ENCODE measurements at regions not wholly inside any gene's neighbourhood (a gene's known extent, or its start where the extent isn't known, plus 50 kb on each side); places are given as distances from the start of the nearest gene placed in this dataset.

DNA sequence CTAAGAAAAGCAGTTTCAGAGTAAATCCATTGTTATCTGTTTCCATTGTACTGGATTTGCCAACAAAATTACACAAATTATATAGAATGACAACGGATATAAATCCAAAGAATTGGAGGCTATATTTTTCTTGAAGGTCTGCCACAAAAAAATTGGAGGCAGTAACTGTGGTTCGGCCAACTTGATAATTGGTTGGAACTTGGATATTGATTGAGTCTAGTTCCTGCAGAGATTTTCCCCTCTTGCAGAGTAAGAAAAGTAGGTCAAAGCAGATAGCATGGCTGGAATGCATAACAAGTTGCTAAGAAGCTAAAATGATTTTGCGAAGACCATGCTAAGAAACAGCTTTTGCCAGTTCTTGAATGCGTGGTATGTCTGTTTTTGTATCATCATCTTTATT is 269.6 kb upstream of the CFAP20DC start:
- Histone ChIP-seq H3K27me3 (ENCODE audit: control insufficient read depth in 3 of 3, insufficient read depth in 3 of 3, low read length in 3 of 3) (no peaks in the 10 kb centered on the region), H3K9me3 (ENCODE audit: control insufficient read depth in 3 of 3, low read length in 3 of 3) (no peaks in the 10 kb centered on the region)

GRCh38 chr3:59318881-59319280 is 269.1 kb upstream of the CFAP20DC start:
- Histone ChIP-seq H3K9me3 (ENCODE audit: control insufficient read depth in 3 of 3, low read length in 3 of 3) (no peaks in the 10 kb centered on the region), H3K27ac (ENCODE audit: low read depth, low read length) (no peak overlapping the region), H3K4me1 (ENCODE audit: control insufficient read depth in 3 of 3, insufficient read depth in 3 of 3, low read length in 3 of 3) (no peaks in the 10 kb centered on the region), H3K4me3 (ENCODE audit: low read length in 3 of 3) (no peak overlapping the region), H3K27me3 (ENCODE audit: control insufficient read depth in 3 of 3, insufficient read depth in 3 of 3, low read length in 3 of 3) (no peaks in the 10 kb centered on the region), H3K9ac (ENCODE audit: low read depth in 1 of 3, low read length in 3 of 3) (no peak overlapping the region), H3K36me3 (ENCODE audit: control insufficient read depth in 3 of 3, insufficient read depth in 3 of 3, low read length in 3 of 3) (no peaks in the 10 kb centered on the region)

More for the DNA sequence above, 269.6 kb upstream of the CFAP20DC start:
- no peak overlapping the region for H3K4me3 ChIP-seq (ENCODE audit: low read length in 3 of 3)
- no peaks in the 10 kb centered on the region for H3K36me3 ChIP-seq (ENCODE audit: control insufficient read depth in 3 of 3, insufficient read depth in 3 of 3, low read length in 3 of 3)
- H3K9ac ChIP-seq (ENCODE audit: low read depth in 1 of 3, low read length in 3 of 3), result no peak overlapping the region
- no peaks in the 10 kb centered on the region for H3K4me1 ChIP-seq (ENCODE audit: control insufficient read depth in 3 of 3, insufficient read depth in 3 of 3, low read length in 3 of 3)
- H3K27ac ChIP-seq (ENCODE audit: low read depth, low read length), result no peak overlapping the region

DNA sequence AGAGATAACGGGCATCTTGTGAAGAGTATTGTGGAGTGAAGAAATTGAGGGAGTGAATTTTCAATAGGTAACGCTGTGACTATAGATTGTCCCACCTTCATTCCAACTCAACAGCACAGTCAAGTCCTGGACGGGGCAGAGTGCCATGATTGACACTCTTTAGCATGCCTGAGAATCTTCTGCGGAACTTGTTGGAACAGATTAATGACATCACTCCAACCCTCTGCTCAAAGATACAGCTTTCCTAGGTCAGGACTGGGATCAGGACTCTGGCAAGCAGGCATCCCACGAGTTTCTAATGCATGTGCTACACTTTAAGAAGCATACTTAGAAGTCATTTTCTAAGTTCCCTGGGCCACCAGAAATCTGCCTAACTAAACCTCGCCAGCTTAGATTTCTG is 267.6 kb upstream of the CFAP20DC start:
- no peak overlapping the region for H3K27ac ChIP-seq (ENCODE audit: low read depth, low read length)
- no peaks in the 10 kb centered on the region for H3K27me3 ChIP-seq (ENCODE audit: control insufficient read depth in 3 of 3, insufficient read depth in 3 of 3, low read length in 3 of 3)
- H3K4me3 ChIP-seq (ENCODE audit: low read length in 3 of 3), result no peak overlapping the region
- no peak overlapping the region for H3K9ac ChIP-seq (ENCODE audit: low read depth in 1 of 3, low read length in 3 of 3)
- H3K9me3 ChIP-seq (ENCODE audit: control insufficient read depth in 3 of 3, low read length in 3 of 3), result no peaks in the 10 kb centered on the region
- H3K4me1 ChIP-seq (ENCODE audit: control insufficient read depth in 3 of 3, insufficient read depth in 3 of 3, low read length in 3 of 3), result no peaks in the 10 kb centered on the region
- H3K36me3 ChIP-seq (ENCODE audit: control insufficient read depth in 3 of 3, insufficient read depth in 3 of 3, low read length in 3 of 3), result no peaks in the 10 kb centered on the region

DNA sequence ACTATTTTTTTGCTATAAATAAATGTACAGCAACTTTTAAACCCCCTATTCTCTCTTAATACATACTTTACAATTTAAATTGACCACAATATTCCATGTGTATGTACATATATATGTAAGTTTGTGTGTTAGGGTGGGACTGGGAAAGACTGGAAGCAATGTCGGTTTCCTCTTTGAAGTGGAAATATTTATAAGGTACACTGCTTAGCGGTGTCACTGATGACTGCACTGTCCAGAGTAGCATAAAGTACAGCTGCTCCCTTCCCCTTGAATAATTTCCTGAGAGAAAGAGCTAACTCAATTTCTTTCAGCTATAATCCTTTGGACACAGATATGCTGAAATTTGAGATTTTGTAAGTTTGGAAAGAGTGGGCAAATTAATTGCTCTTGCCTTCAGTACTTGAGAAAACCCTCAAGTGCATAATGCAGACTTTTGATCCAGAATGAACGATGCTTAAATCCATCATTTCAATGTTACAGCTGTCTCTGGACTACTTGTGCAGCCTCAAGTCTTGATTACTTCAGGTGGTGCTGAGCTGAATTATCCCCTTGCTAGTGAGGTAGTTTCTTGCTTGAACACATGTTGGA is 267.0 kb upstream of the CFAP20DC start:
- Histone ChIP-seq H3K27ac (ENCODE audit: low read depth, low read length) (no peak overlapping the region), H3K4me1 (ENCODE audit: control insufficient read depth in 3 of 3, insufficient read depth in 3 of 3, low read length in 3 of 3) (no peaks in the 10 kb centered on the region), H3K9ac (ENCODE audit: low read depth in 1 of 3, low read length in 3 of 3) (no peak overlapping the region), H3K36me3 (ENCODE audit: control insufficient read depth in 3 of 3, insufficient read depth in 3 of 3, low read length in 3 of 3) (no peaks in the 10 kb centered on the region), H3K9me3 (ENCODE audit: control insufficient read depth in 3 of 3, low read length in 3 of 3) (no peaks in the 10 kb centered on the region), H3K27me3 (ENCODE audit: control insufficient read depth in 3 of 3, insufficient read depth in 3 of 3, low read length in 3 of 3) (no peaks in the 10 kb centered on the region), H3K4me3 (ENCODE audit: low read length in 3 of 3) (no peak overlapping the region)

GRCh38 chr3:59313365-59313764 is 263.5 kb upstream of the CFAP20DC start:
- H3K4me3 ChIP-seq (ENCODE audit: low read length in 3 of 3), result no peak overlapping the region
- H3K9me3 ChIP-seq (ENCODE audit: control insufficient read depth in 3 of 3, low read length in 3 of 3), result no peaks in the 10 kb centered on the region
- no peak overlapping the region for H3K27ac ChIP-seq (ENCODE audit: low read depth, low read length)
- no peak overlapping the region for H3K9ac ChIP-seq (ENCODE audit: low read depth in 1 of 3, low read length in 3 of 3)
- H3K36me3 ChIP-seq (ENCODE audit: control insufficient read depth in 3 of 3, insufficient read depth in 3 of 3, low read length in 3 of 3), result no peaks in the 10 kb centered on the region
- H3K4me1 ChIP-seq (ENCODE audit: control insufficient read depth in 3 of 3, insufficient read depth in 3 of 3, low read length in 3 of 3), result no peaks in the 10 kb centered on the region
- no peaks in the 10 kb centered on the region for H3K27me3 ChIP-seq (ENCODE audit: control insufficient read depth in 3 of 3, insufficient read depth in 3 of 3, low read length in 3 of 3)

GRCh38 chr3:59311231-59311630 is 261.4 kb upstream of the CFAP20DC start:
- no peaks in the 10 kb centered on the region for H3K36me3 ChIP-seq (ENCODE audit: control insufficient read depth in 3 of 3, insufficient read depth in 3 of 3, low read length in 3 of 3)
- no peak overlapping the region for H3K4me3 ChIP-seq (ENCODE audit: low read length in 3 of 3)
- no peaks in the 10 kb centered on the region for H3K4me1 ChIP-seq (ENCODE audit: control insufficient read depth in 3 of 3, insufficient read depth in 3 of 3, low read length in 3 of 3)
- no peak overlapping the region for H3K9ac ChIP-seq (ENCODE audit: low read depth in 1 of 3, low read length in 3 of 3)
- no peak overlapping the region for H3K27ac ChIP-seq (ENCODE audit: low read depth, low read length)
- no peaks in the 10 kb centered on the region for H3K27me3 ChIP-seq (ENCODE audit: control insufficient read depth in 3 of 3, insufficient read depth in 3 of 3, low read length in 3 of 3)
- H3K9me3 ChIP-seq (ENCODE audit: control insufficient read depth in 3 of 3, low read length in 3 of 3), result no peaks in the 10 kb centered on the region

- no peaks in the 10 kb centered on the region for H3K36me3 ChIP-seq (ENCODE audit: control insufficient read depth in 3 of 3, insufficient read depth in 3 of 3, low read length in 3 of 3)
- H3K9me3 ChIP-seq (ENCODE audit: control insufficient read depth in 3 of 3, low read length in 3 of 3), result no peaks in the 10 kb centered on the region
- H3K4me3 ChIP-seq (ENCODE audit: low read length in 3 of 3), result no peak overlapping the region
- no peaks in the 10 kb centered on the region for H3K4me1 ChIP-seq (ENCODE audit: control insufficient read depth in 3 of 3, insufficient read depth in 3 of 3, low read length in 3 of 3)
- no peaks in the 10 kb centered on the region for H3K27me3 ChIP-seq (ENCODE audit: control insufficient read depth in 3 of 3, insufficient read depth in 3 of 3, low read length in 3 of 3)
- no peak overlapping the region for H3K9ac ChIP-seq (ENCODE audit: low read depth in 1 of 3, low read length in 3 of 3)
- H3K27ac ChIP-seq (ENCODE audit: low read depth, low read length), result no peak overlapping the region
Observed at GRCh38 chr3:59310736-59311135, 260.9 kb upstream of the CFAP20DC start.

- Histone ChIP-seq H3K9me3 (ENCODE audit: control insufficient read depth in 3 of 3, low read length in 3 of 3) (no peaks in the 10 kb centered on the region), H3K4me1 (ENCODE audit: control insufficient read depth in 3 of 3, insufficient read depth in 3 of 3, low read length in 3 of 3) (no peaks in the 10 kb centered on the region), H3K9ac (ENCODE audit: low read depth in 1 of 3, low read length in 3 of 3) (no peak overlapping the region), H3K4me3 (ENCODE audit: low read length in 3 of 3) (no peak overlapping the region), H3K27me3 (ENCODE audit: control insufficient read depth in 3 of 3, insufficient read depth in 3 of 3, low read length in 3 of 3) (no peaks in the 10 kb centered on the region), H3K36me3 (ENCODE audit: control insufficient read depth in 3 of 3, insufficient read depth in 3 of 3, low read length in 3 of 3) (no peaks in the 10 kb centered on the region), H3K27ac (ENCODE audit: low read depth, low read length) (no peak overlapping the region)
Observed at GRCh38 chr3:59308684-59309083, 258.9 kb upstream of the CFAP20DC start.

GRCh38 chr3:59308001-59308400 is 258.2 kb upstream of the CFAP20DC start:
- Histone ChIP-seq H3K4me1 (ENCODE audit: control insufficient read depth in 3 of 3, insufficient read depth in 3 of 3, low read length in 3 of 3) (no peaks in the 10 kb centered on the region), H3K27ac (ENCODE audit: low read depth, low read length) (no peak overlapping the region), H3K9ac (ENCODE audit: low read depth in 1 of 3, low read length in 3 of 3) (no peak overlapping the region), H3K4me3 (ENCODE audit: low read length in 3 of 3) (no peak overlapping the region), H3K9me3 (ENCODE audit: control insufficient read depth in 3 of 3, low read length in 3 of 3) (no peaks in the 10 kb centered on the region), H3K36me3 (ENCODE audit: control insufficient read depth in 3 of 3, insufficient read depth in 3 of 3, low read length in 3 of 3) (no peaks in the 10 kb centered on the region), H3K27me3 (ENCODE audit: control insufficient read depth in 3 of 3, insufficient read depth in 3 of 3, low read length in 3 of 3) (no peaks in the 10 kb centered on the region)

DNA sequence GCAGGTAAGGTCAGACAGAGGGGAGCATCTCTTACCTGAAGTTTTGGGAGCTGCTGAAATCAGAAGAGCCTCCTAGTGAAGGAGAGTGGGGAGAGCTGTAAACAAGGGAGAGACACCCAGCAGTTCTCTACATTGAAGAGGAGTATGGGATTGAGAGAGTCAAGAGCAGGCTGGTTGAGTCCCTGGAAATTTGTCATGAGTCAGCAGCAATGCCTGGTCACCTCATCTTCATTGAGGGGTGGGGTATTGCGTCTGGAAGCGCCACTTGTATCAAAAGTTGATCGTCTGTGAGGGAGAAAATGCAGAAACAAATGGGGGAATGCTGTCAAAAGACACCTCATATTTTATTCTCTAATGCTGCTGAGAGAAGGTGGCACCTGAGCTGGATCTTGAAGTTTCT is 256.6 kb upstream of the CFAP20DC start:
- no peaks in the 10 kb centered on the region for H3K27me3 ChIP-seq (ENCODE audit: control insufficient read depth in 3 of 3, insufficient read depth in 3 of 3, low read length in 3 of 3)
- no peaks in the 10 kb centered on the region for H3K9me3 ChIP-seq (ENCODE audit: control insufficient read depth in 3 of 3, low read length in 3 of 3)

GRCh38 chr3:59304296-59304695 is 254.5 kb upstream of the CFAP20DC start:
- Histone ChIP-seq H3K4me3 (ENCODE audit: low read length in 3 of 3) (no peak overlapping the region), H3K9me3 (ENCODE audit: control insufficient read depth in 3 of 3, low read length in 3 of 3) (no peaks in the 10 kb centered on the region), H3K9ac (ENCODE audit: low read depth in 1 of 3, low read length in 3 of 3) (no peak overlapping the region), H3K4me1 (ENCODE audit: control insufficient read depth in 3 of 3, insufficient read depth in 3 of 3, low read length in 3 of 3) (no peaks in the 10 kb centered on the region), H3K36me3 (ENCODE audit: control insufficient read depth in 3 of 3, insufficient read depth in 3 of 3, low read length in 3 of 3) (no peaks in the 10 kb centered on the region), H3K27ac (ENCODE audit: low read depth, low read length) (no peak overlapping the region), H3K27me3 (ENCODE audit: control insufficient read depth in 3 of 3, insufficient read depth in 3 of 3, low read length in 3 of 3) (no peaks in the 10 kb centered on the region)

More for the DNA sequence above, 256.6 kb upstream of the CFAP20DC start:
- H3K4me3 ChIP-seq (ENCODE audit: low read length in 3 of 3), result no peak overlapping the region
- no peaks in the 10 kb centered on the region for H3K4me1 ChIP-seq (ENCODE audit: control insufficient read depth in 3 of 3, insufficient read depth in 3 of 3, low read length in 3 of 3)
- no peak overlapping the region for H3K27ac ChIP-seq (ENCODE audit: low read depth, low read length)
- H3K9ac ChIP-seq (ENCODE audit: low read depth in 1 of 3, low read length in 3 of 3), result no peak overlapping the region
- no peaks in the 10 kb centered on the region for H3K36me3 ChIP-seq (ENCODE audit: control insufficient read depth in 3 of 3, insufficient read depth in 3 of 3, low read length in 3 of 3)

All from skeletal muscle tissue (tissue), 3 donors.